ENCODE measurements at regions not wholly inside any gene's neighbourhood (a gene's known extent, or its start where the extent isn't known, plus 50 kb on each side); places are given as distances from the start of the nearest gene placed in this dataset.
"Not testable (repeated sequence)": the region's sequence is repeated elsewhere in the genome, so short reads cannot be mapped to it uniquely, and the experiment has no call there.

- DNase-seq (ENCODE audit: low read depth) = no peak
These were observed 343.8 kb upstream of the FRG2C start for GRCh38 chr3:75320369-75320768.

DNA sequence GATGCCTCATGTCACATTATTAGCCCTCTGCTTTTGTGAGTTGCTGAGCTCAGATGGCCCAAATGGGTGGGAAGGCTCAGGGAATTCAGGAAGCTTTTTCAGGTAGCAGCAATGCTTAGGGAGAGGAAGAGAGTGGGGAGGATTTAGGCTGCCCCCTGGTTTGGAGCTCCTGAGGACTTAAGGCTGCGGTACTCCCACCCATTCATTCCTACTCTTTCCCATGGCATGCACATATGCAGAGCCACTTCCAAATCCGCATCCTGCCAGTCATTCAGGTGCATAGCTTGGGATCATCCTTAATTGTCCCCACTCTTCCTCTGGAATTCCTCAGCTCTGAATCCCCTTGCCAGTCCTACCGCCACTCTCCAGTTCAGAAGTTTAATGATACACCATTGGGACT is 343.1 kb upstream of the FRG2C start:
- no peak for DNase-seq (ENCODE audit: low read depth)

- DNase-seq (ENCODE audit: low read depth) = not testable (repeated sequence)
These were observed 340.2 kb upstream of the FRG2C start for GRCh38 chr3:75323936-75324335.

DNA sequence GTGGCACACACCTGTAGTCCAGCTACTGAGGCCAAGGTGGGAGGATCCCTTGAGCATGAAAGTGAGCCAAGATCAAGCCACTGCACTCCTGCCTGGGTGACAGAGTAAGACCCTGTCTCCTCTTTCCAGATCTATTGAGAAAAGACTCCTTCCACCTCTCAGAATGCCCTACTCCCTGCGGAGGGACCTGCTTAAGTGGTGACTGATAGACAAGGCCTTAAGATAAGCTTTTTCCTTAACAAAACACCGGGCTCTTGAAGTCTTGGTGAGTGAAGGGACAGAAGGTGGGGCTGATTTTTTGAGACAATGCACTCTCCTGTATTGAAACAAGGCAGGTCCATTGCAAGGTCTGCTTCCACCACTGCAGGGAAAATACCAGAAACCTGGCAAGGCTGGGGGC is 338.4 kb upstream of the FRG2C start:
- no peak for DNase-seq (ENCODE audit: low read depth)

- DNase-seq (ENCODE audit: low read depth) = no peak
These were observed 336.7 kb upstream of the FRG2C start for GRCh38 chr3:75327453-75327852.

GRCh38 chr3:75329476-75330097 is 334.5 kb upstream of the FRG2C start:
- no peak for DNase-seq (ENCODE audit: low read depth)

DNA sequence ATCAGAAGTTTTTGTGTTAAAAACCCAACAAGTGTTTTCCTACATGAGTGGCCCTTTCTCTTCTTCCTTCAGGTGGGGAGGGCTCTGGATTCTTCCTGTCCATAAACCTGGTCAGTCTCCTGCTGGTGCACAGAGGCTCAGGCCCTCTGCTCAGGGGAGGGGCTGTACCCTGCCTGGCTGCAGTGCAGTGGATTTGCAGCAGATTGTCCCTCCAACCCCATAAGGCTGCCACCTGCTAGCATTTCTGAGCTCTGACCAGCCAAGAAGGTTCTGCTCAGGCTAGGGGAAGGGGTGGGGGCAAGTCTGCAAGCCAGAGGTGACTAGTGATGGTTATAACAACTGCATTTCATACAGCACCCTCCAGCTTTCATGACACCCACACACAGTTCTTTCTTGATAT is 333.7 kb upstream of the FRG2C start:
- DNase-seq (ENCODE audit: low read depth) = not testable (repeated sequence)

GRCh38 chr3:75332090-75332489 is 332.0 kb upstream of the FRG2C start:
- DNase-seq (ENCODE audit: low read depth) = not testable (repeated sequence)

DNA sequence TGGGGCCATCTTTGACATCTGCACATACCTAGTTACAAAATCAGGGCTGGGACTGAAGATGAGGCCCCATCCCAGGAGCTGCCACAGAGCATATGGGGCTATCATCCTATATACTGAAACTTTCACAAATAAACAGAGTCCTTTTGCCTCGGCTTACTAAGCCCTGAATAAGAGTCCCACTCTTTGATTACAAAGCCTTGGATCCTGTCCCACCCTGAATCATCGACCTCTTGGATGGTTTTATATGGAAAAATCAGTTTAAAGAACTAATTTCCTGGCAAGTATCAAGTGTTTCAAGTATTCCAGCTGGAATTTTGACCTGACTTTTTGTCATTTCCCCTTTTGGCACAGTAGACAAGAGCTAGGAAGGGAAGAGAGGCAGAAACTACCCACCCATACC is 331.3 kb upstream of the FRG2C start:
- DNase-seq (ENCODE audit: low read depth) = no peak

GRCh38 chr3:75334299-75334698 is 329.8 kb upstream of the FRG2C start:
- DNase-seq (ENCODE audit: low read depth) = no peak

DNA sequence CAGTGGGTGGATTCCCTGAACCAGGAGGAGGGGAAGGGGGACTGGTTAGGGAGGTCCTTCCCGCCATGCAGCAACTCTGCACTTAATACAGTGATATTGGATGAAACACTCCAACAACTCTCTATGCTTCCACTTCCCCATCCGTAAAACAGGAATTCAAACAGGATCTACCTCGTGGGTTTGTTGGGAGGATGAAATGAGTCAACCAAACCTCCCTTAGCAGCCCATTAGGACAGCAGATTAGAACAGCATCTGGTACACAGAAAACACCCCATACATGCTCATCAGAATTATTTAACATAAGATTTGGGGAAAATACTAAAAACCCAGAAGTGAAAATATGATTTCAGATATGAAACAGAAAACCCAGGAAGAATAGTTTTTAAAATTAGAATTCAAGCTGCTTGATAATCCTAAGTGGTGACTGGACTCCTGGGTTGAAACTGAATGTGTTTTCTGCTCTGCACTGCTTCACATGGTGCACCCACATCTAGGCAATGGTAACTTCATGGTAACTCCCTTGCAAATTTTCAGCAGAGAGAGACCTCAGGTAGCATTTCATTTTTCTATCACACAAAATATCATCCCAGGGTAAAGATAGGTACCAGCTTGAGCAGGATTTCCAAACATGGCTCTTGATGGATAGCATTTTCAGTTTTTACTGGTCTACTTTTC is 326.8 kb upstream of the FRG2C start:
- DNase-seq (ENCODE audit: low read depth) = no peak

GRCh38 chr3:75338342-75338741 is 325.8 kb upstream of the FRG2C start:
- DNase-seq (ENCODE audit: low read depth) = no peak

GRCh38 chr3:75341324-75342067 is 322.6 kb upstream of the FRG2C start:
- no peak for DNase-seq (ENCODE audit: low read depth)

GRCh38 chr3:75342425-75342824 is 321.7 kb upstream of the FRG2C start:
- DNase-seq (ENCODE audit: low read depth) = no peak

- DNase-seq (ENCODE audit: low read depth) = not testable (repeated sequence)
These were observed 313.6 kb upstream of the FRG2C start for GRCh38 chr3:75350536-75350935.

- not testable (repeated sequence) for DNase-seq (ENCODE audit: low read depth)
These were observed 301.9 kb upstream of the FRG2C start for GRCh38 chr3:75362086-75362784.

DNA sequence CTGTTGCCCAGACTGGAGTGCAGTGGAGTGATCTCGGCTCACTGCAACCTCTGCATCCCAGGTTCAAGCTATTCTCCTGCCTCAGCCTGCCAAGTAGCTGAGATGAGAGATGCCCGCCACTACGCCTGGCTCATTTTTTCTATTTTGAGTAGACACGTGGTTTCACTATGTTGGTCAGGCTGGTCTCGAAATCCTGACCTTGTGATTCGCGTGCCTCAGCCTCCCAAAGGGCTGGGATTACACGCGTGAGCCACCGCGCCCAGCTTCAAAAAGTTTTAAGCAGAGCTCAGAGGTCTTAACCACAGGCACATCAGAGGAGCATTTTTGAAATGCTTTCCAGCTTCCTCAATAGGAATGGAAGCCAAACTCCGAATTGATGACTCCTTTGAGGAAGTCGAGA is 291.2 kb upstream of the FRG2C start:
- not testable (repeated sequence) for DNase-seq (ENCODE audit: low read depth)

GRCh38 chr3:75379840-75380239 is 284.3 kb upstream of the FRG2C start:
- DNase-seq (ENCODE audit: low read depth) = not testable (repeated sequence)

- no peak for DNase-seq (ENCODE audit: low read depth)
These were observed 283.8 kb upstream of the FRG2C start for GRCh38 chr3:75380276-75380771.

DNA sequence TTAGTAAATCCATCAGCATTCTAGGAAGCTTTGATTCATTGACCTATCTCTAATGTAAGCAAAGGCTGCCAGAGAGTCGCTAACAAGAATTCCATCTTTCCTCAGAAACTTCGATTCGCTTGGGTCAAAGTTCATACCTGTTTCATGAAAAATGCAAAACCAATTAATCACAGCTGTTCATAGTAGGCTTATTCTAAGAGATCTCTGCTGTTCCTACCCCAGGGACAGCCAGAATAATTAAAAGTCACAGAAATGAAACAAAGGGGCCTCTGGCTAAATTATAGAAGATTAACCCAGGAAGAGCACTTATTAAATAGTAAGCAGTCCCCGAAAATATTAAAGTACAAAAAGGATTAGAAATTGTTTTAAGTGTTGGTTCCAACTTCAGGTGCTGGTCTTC is 280.1 kb upstream of the FRG2C start:
- DNase-seq (ENCODE audit: low read depth) = not testable (repeated sequence)

GRCh38 chr3:75388486-75389124 is 275.5 kb upstream of the FRG2C start:
- not testable (repeated sequence) for DNase-seq (ENCODE audit: low read depth)

DNA sequence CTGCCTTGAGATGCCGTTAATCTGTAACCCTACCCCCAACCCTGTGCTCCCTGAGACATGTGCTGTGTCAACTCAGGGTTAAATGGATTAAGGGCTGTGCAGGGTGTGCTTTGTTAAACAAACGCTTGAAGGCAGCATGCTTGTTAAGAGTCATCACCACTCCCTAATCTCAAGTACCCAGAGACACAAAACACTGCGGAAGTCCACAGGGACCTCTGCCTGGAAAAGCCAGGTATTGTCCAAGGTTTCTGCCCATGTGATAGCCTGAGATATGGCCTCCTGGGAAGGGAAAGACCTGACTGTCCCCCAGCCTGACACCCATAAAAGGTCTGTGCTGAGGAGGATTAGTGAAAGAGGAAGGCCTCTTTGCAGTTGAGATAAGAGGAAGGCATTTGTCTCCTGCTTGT is 270.8 kb upstream of the FRG2C start:
- not testable (repeated sequence) for DNase-seq (ENCODE audit: low read depth)

Data from activated T-helper 1 cell treated with Interleukin-2 at 50 U/mL for 16 hours (primary cell).